SH-SY5Y (cell line): ENCODE measurements at regions not wholly inside any gene's neighbourhood (a gene's known extent, or its start where the extent isn't known, plus 50 kb on each side); places are given as distances from the start of the nearest gene placed in this dataset.

Experiments used
- GATA2 ChIP-seq: IDR thresholded peaks from 2 replicates; pipeline ENCODE4 v1.6.1; 2011; ENCODE audit warnings: mild to moderate bottlenecking, low read depth, low read length
- GATA3 ChIP-seq: IDR thresholded peaks from 2 replicates; pipeline ENCODE4 v1.6.1; 2011; ENCODE audit warnings: low read depth, mild to moderate bottlenecking, low read length, moderate library complexity

DNA sequence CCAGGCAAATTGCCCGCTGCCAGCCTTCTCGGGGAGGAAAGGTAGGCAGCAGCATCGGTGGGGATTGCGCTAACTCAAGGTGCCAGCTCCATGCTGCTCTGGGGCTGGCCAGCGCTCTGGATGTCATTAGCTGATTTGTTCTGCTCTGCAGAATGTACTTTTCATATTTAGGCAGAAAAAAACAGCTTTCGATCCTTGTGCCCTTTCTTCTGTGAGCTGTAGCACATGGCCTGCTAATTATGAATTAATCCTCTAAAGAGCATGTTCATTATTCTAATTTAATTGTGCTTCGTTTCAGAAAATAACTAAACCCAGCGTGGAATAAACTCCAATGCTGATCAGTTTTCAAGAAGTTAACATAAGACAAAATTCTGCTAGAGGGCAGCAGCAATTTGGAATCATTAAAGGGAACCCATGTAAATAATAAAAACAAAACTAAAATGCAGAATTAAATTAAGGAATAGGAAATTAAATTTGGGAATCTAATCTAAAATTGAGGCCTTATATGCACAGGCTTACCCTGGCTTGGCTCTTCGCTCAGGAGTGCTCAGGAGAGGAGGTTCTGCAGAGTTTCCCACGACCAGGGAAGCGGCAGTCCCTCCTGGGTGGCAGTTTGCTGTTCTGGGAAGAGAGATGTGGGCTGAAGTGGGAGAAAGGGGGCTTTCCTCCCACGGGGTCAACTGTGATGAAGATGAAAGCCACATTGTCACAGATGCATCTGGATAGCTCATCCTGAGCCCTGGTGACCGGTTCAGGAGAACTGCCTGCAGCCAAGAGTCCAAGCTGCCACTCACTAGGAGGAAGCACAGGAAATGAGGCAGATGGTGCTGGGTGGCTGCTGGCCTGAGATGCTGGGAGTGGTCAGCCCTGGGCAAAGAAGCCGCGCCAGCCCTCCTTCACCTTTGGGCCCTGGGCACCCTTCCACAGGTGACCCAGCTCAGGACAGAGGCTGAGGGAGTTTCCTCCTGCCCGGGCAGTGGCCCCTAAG lies 93.2 kb upstream of the PKDCC start:
- TF ChIP-seq GATA2 (peak; percentile 34; the same call in 1 of the 2 replicates), GATA3 (no peak)
